HG02981 (cell line): ENCODE measurements at regions not wholly inside any gene's neighbourhood (a gene's known extent, or its start where the extent isn't known, plus 50 kb on each side); places are given as distances from the start of the nearest gene placed in this dataset.
"Not testable (repeated sequence)": the region's sequence is repeated elsewhere in the genome, so short reads cannot be mapped to it uniquely, and the experiment has no call there.

ENCODE experiments used
- ATAC-seq: cut with Tn5 transposase; IDR thresholded peaks from one replicate; pipeline ENCODE4 v1.9.1; 2021; ENCODE audit warnings: mild to moderate bottlenecking, moderate library complexity; ENCODE audit not compliant: unreplicated experiment

DNA sequence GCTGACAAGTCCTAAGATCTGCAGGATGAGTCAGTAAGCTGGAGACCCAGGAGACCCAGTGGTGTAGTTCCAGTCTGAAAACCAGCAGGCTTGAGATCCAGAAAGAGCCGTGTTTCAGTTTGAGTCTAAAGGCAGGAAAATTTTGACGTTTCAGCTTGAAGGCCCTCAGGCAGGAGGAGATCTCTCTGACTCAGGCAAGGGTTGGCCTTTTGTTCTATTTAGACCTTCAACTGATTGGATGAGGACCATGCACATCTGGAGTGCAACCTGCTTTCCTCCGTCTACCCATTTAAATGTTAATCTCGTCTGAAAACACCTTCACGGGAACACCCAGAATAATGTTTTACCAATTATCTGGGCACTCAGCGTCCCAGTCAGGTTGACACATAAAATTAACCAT lies 69.5 kb downstream of the NPIPA7 start:
- not testable (repeated sequence) for ATAC-seq

DNA sequence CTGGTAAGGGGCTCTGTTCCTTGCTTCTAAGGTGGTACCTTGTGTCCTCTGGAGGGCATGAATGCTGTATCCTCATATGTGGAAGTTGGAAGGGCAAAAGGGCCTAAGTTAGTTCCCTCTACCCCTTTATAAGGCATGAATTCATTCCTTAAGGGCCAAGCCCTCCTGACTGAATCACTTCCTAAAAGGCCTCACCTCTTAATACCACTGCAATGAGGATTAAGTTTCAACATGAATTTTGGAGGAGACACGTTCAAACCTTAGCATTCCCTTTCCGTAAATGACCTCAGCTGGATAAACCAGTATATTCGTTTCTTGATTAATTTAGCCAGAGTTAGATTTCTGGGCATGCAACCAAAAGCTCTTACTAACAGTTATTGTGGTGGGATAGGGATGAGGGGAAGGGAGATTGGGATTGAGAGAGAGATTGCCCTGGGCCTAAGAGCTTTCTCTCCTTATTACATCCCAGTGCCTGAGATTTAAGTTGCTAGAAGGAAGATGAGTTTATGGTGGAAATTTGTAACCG lies 70.8 kb downstream of the NPIPA7 start:
- ATAC-seq = not testable (repeated sequence)

DNA sequence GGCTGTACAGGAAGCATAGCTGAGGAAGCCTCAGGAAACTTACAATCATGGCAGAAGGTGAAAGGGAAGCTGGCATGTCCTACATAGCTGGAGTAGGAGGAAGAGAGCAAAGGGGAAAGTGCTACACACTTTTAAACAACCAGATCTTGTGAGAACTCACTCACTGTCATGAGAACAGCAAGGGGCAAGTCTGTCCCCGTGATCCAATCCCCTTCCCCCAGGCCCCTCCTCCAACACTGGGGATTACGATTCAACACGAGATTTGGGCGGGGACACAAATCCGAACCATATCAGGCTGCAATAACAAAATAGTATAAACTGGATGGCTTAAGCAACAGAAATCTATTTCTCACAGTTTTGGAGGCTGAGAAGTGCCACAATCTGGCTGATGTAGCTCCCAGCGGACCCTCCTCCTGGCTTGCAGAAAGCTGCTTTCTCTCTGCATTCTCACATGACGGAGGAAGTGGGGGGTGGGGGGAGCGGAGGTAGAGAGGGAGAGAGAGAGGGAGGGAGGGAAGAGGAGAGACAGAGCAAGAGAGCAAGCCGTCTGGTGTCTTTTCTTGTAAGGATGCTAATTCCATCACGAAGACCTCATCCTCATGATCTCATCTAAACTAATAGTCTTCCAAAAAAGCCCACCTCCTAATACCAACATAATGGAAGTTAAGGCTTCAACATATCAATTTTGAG lies 72.9 kb downstream of the NPIPA7 start:
- ATAC-seq = not testable (repeated sequence)

DNA sequence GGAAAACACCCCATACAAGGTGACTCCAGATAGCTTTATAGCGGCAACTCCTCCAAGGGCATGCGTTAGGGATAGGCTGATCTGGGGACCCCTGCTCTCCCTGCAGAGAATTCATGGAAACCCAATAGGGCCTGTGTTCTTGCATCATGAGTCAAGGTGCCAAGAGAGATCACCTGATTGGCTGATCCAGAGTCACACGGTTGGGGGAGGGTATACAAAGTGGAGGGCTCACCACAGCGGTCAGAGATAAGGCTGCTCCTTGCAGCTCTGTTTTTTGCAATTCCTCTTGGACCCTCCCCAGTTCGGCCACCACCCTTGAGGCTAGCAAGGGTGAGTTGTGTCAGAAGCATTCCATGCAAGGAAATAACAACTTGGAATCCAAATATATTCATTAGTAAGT lies 79.6 kb downstream of the NPIPA7 start:
- ATAC-seq = not testable (repeated sequence)

DNA sequence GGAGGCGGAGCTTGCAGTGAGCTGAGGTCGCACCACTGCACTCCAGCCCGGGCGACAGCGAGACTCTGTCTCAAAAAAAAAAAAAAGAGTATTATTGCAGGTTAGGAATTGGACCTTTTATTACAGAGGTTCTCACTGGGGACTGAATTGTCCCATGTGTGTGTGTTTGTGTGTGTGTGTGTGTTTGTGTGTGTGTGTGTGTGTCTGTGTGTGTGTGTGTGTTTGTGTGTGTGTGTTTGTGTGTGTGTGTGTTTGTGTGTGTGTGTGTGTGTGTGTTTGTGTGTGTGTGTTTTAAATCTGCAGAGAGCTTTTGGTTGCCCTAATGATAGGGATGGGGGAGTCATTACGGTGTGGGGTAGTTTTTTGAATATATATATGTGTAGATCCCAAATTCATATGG lies 84.9 kb downstream of the NPIPA7 start:
- not testable (repeated sequence) for ATAC-seq

DNA sequence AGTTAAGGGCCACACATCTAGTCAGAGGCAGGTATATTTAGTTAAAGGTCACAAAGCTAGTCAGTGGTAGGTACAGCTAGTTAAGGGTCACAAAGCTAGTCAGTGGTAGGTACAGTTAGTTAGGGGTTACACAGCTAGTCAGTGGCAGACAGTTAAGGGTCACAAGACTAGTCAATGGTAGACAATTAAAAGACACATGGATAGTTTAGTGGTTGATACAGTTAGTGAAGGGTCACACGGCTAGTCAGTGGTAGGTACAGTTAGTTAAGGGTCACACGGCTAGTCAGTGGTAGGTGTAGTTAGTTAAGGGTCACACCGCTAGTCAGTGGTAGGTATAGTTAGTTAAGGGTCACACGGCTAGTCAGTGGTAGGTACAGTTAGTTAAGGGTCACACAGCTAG lies 110.0 kb downstream of the NPIPA7 start:
- ATAC-seq = not testable (repeated sequence)

DNA sequence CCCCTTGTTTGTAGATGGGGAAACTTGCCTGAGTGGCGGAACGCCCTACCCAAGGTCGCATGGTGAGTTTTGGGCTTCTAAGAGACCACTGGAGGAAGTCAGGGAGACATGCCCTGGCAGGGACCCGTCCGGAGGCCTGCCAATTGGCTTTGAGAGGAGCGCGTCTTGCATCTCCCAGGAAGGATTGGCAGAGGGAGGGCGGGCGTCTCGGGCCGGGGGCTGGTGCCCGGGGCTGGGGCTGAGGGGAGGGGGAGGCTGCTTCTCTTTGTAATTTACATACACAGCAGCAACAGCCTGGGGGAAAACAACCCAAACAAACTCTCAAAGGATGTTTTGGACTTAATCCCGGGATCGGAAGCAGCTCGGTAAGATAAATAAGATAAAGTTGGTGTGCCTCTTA lies 110.5 kb downstream of the NPIPA7 start:
- not testable (repeated sequence) for ATAC-seq

DNA sequence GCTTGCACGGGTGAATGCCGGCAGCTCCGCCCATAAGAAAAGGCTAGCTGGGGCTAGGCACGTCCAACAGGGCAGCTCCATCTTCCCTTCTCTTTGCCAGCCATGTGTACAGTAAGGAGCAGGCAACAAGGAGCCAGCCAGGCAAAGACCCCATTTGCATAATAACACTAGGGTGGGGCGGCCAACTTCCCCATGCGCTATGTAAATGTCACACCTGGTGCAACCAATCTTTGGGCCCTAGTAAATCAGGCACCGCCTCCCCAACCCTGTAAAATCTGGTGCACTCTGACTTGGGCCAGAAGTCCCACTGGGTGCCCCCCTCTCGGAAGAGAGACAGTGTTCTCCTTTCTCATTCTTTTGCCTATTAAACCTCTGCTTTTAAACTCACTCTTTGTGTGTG lies 115.2 kb downstream of the NPIPA7 start:
- not testable (repeated sequence) for ATAC-seq

DNA sequence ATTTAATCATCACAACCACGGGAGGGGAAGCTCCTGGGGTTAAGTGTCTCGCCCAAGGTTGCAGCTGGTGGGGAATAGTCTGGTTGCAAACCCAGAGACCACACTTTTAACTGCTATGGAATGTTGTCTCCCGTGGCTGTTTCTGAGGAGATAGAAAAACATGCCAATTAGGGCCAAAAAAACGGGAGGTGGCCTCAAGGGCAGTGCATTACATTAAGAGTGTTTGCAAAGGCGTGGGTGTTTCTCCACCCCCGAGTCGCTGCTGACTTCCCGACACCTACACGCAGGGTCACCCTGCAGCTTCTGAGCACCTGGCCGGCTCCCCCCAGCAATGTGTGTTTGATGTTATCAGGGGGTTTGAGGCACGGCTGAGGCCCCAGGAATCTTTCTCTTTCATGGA lies 116.1 kb downstream of the NPIPA7 start:
- not testable (repeated sequence) for ATAC-seq

DNA sequence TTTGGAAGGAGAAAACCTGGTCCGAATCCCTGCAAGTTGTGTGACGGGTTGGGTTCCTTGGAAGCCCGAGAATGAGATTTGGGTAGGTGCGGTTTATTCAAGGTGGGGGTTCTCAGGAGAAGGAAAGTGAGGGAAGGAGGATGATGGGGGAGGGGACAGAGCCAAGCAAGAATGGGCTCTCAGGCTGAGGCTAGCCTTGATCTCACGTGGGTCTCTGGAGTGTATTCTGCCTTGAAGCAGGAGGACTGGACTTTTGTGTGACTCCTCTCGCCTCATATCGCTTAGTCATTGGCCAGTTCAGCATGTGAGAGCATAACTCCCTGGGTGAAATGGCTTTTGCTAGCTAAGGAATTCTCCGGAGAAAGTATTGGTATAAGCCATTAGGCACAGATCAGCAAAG lies 120.9 kb downstream of the NPIPA7 start:
- ATAC-seq = not testable (repeated sequence)

DNA sequence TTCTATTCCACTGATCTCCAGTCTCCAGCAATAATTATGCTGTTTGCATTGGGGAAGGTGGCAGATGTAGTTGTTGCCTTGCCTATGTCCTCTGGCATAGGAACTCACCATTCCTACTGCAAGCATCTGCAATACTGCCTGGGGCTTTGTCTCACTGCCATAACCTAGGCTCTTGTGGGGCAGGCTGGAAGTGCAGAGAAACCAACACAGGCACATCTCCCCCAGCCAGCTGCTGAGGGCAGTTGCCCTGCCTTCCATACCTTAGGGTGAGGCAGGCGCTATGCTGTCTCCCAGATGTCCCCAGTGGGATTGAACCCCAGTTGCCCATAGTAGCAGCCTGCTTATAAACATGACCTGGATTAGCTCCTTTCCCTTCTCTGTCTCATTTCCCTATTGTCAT lies 128.1 kb downstream of the NPIPA7 start:
- ATAC-seq = not testable (repeated sequence)

DNA sequence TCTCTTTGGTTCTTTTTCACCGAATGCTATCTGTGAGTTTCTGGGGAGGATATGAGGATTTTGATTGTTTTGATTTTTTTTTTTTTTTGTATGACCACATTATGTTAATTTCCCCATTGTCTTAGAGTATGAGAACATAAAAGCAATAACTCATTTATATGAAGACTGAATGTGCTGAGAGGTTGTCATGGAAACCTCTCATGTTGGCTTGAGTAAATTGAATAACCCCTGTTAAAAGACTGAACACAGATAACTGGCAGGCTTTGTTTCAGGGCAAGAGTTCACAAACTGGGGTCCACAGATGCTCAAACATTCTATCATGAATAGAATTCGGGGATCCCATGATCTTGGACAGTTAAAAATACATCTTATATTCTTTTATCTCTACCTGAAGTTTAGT lies 129.4 kb downstream of the NPIPA7 start:
- not testable (repeated sequence) for ATAC-seq

DNA sequence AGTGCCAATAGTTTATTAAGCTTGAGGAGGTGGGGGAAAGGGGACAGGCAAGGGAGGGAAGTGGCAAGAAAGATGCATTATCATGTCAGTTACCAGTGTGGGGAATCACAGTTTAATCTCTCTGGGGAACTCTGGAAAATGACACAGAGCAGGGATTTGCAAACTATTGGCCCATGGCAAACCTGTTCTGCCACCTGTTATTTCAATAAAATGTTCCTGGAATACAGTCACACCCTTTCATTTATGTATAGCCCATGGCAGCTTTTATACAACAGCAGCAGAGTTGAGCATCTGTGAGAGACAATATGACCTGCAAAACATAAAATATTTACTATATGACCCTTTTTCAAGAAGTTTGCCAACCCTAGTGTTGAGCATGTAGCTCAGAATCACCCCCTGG lies 140.5 kb downstream of the NPIPA7 start:
- not testable (repeated sequence) for ATAC-seq

DNA sequence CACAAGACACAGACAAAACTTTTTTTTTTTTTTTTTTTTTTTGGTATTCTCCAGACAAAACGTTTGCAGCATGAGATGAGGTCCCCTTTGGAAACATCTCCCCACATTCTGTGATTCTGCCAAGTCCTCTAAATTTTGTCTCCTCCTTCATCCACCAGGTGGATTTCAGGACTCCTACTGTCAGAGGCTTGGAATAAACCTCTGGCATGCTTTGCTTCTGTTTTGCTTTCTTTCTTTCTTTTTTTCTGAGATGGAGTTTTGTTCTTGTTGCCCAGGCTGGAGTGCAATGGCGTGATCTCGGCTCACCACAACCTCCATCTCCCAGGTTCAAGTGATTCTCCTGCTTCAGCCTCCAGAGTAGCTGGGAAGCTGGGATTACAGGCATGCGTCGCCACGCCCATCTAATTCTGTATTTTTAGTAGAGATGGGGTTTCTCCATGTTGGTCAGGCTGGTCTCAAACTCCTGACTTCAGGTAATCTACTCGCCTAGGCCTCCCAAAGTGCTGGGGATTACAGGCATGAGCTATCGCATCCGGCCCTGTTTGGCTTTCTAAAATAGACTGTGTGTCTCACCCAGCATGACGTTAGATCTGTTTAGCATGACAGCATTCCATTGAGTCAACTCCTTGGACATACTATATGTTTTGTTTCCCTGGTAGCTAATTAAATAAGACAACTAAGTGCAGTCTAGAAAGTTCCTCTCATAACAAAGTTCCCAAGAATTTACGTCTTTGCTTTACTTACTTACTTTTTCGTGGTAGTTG lies 142.5 kb downstream of the NPIPA7 start:
- not testable (repeated sequence) for ATAC-seq

DNA sequence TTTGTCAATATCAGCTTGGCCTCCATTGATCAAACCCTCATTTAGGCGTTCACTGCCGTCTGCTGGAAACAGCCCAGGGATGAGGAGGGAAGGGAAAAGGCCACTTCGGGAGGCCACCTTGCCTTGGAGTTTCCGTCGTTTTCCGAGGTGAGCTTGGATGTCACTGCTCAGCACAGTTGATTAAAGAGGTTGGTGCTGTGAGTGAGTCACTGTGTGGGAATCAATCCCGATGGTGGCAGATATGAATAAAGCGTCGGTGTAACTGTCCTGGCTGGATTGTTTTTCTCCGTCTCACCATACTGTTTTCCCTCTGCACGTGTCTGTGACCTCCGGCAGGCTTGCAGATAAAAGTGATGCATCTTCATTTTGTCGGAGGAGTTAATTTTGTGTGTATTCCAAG lies 148.1 kb downstream of the NPIPA7 start:
- ATAC-seq = not testable (repeated sequence)

DNA sequence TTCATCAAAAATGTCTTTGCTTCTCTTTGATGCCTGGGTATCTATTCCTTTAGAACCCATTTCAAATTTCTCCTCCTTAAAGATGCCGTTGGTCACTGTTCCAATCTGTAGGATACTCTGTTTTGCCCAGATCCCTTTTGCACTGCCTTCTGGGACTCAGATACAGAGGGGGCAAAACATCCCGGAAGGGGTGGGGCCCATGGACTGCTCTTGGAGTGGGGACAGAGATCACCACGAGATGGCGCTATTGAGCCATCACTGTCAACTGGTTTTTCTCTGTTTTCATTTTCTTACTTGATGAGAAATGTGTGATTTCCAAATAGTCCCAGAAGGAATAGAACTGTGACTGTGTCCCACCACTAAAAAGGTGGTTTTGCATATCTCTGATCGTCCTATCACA lies 151.8 kb downstream of the NPIPA7 start:
- not testable (repeated sequence) for ATAC-seq

DNA sequence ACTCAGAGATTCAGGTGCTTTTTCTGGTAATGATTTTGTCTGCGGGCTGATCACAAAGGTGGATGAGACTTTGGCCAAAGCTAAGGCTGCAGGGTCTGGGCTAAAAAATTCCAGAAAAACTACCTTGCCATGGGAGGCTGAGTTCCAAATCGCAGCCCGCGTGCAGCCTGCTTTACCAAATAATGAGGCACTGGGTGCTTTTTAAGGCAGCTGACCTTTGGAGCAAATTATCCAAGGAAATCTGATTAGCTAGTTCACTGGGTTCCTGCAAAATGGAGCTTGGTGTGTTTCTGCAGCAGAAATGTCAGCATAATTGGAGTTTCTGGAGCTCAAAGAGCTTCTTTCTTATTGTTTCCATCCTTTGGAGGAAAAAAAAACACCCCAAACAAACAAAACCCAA lies 156.6 kb downstream of the NPIPA7 start:
- not testable (repeated sequence) for ATAC-seq

DNA sequence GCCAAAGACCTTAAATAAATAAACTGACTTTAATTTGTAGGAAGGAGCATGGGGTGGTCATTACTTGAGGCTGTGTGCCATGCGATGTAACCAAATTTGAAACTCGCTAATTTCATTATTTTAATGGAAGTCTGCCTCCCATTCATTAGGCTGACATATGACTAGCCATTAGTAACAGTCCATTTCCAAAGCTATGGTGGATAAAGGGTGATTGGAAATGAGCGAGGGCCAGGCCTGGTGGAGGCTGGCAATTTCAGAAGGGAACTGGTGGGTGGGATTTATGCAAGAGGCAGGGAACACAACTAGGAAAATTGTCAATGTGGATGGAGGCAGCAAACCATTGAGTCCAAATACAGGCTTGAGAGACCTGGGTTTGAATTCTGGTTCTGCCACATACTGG lies 157.2 kb downstream of the NPIPA7 start:
- ATAC-seq = not testable (repeated sequence)

DNA sequence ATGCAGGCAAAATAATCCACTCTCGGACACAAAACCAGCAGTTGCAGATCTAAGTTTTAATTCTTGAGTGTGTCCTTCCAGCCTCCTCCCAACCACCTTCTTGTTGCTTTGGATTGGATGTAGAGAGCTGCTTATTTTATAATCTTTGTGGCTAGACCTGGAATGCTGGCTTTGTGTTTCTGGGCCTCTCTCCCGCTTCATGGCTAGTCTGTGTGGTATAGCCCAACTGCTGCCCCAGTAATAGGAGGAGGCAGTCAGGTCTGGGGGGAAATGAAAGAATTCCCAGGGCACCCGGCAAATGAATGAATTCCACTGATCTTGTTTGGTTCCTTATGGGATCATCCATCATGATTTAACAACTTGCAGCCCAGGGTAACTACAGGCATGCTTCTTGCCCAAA lies 170.8 kb downstream of the NPIPA7 start:
- not testable (repeated sequence) for ATAC-seq

DNA sequence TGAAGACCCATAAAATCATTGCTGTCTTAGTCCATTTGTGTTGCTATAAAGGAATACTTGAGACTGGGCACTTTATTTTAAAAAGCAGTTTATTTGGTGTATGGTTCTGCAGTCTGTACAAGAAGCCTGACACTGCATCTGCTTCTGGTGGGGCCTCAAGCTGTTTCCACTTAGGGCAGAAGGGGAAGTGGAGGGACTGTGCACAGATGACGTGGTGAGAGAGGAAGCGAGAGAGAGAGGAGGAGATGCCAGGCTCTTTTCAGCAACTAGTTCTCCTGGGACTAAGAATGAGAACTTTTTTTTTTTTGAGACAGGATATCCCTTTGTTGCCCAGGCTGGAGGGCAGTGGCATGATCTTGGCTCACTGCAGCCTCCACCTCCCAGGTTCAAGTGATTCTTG lies 171.9 kb downstream of the NPIPA7 start:
- ATAC-seq = not testable (repeated sequence)

DNA sequence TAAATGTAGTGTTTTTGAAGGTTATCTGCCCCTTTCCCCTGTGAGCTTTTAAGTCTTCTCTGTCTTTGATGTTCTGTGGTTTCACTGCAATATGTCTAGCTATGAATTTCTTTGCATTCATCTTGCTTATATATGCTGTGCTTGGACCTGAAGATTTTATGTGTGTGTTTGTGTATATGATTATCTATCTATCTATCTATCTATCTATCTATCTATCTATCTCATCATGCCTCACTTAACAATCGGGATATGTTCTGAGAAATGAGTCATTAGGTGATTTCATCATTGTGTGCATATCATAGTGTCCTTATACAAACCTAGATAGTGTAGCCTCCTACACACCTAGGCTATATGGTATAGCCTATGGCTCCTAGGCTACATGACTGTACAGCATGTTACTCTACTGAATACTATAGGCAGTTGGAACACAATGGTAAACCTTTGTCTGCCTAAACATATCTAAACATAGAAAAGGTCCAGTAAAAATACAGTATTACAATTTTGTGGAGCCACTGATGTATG lies 173.9 kb downstream of the NPIPA7 start:
- not testable (repeated sequence) for ATAC-seq
